Thymus (tissue), 11 donors: ENCODE measurements at regions not wholly inside any gene's neighbourhood (a gene's known extent, or its start where the extent isn't known, plus 50 kb on each side); places are given as distances from the start of the nearest gene placed in this dataset.
"Not testable (repeated sequence)": the region's sequence is repeated elsewhere in the genome, so short reads cannot be mapped to it uniquely, and the experiment has no call there.

Experiments used
- DNase-seq, 9 donors: peaks; one replicate each; pipeline ENCODE4 v3.0.0-alpha.2; 2013; ENCODE audit warnings: low spot score in 9 of 9, low read depth in 6 of 9, missing footprints in 1 of 9
- H3K27ac ChIP-seq, 2 donors: one replicate each; pipeline ENCODE4 v1.5.1; 2013; ENCODE audit warnings: control low read depth in 1 of 2, low read depth in 1 of 2, low read length in 1 of 2, mild to moderate bottlenecking in 1 of 2, moderate library complexity in 1 of 2
- H3K27me3 ChIP-seq, 2 donors: one replicate each; pipeline ENCODE4 v1.5.1; 2013; ENCODE audit warnings: low read length in 1 of 2; ENCODE audit not compliant: control insufficient read depth in 2 of 2, insufficient read depth in 1 of 2
- H3K36me3 ChIP-seq, 2 donors: one replicate each; pipeline ENCODE4 v1.5.1; 2013; ENCODE audit warnings: low read length in 1 of 2, mild to moderate bottlenecking in 1 of 2, moderate library complexity in 1 of 2; ENCODE audit not compliant: control insufficient read depth in 2 of 2, insufficient read depth in 2 of 2
- H3K4me1 ChIP-seq, 2 donors: one replicate each; pipeline ENCODE4 v1.5.1; 2013; ENCODE audit warnings: low read length in 2 of 2; ENCODE audit not compliant: control insufficient read depth in 2 of 2, insufficient read depth in 2 of 2
- H3K4me3 ChIP-seq, 2 donors: one replicate each; pipeline ENCODE4 v1.5.1; 2013; ENCODE audit warnings: low read length in 2 of 2, control low read depth in 1 of 2, mild to moderate bottlenecking in 1 of 2
- H3K9me3 ChIP-seq, 2 donors: one replicate each; pipeline ENCODE4 v1.5.1; 2013; ENCODE audit warnings: low read length in 1 of 2, mild to moderate bottlenecking in 1 of 2; ENCODE audit not compliant: control insufficient read depth in 2 of 2, insufficient read depth in 1 of 2
- WGBS: extraction: QIAGEN DNeasy Blood & Tissue Kit; methylation state at CpG from one replicate; pipeline ENCODE4 v1.1.7; 2013; 5-methylcytosine and 5-hydroxymethylcytosine counted together
- donor health status: healthy.

DNA sequence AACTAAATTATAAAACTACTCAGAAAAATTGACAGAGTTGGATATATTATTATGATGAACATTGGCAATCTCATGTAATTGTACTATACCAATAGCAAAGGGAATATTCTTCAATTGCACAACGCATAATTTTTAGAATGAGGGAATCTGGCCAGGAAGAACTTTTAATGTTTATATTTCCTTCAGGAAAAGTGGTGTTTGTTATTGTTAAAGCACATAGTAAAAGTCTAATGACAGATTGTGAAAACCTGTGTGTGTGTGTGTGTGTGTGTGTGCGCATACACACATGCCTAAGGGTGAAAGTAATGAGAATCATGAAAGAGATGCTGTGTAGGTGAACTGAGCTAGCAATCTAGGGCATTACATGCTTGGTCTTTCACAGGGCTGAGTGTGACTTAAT, 877.7 kb downstream of the SLC6A15 start:
- 46% methylated on average over 2 of the region's 2 CpGs for WGBS
- no peaks in the 10 kb centered on the region for H3K27me3 ChIP-seq
- no peaks in the 10 kb centered on the region for H3K36me3 ChIP-seq
- H3K4me3 ChIP-seq, result no peak overlapping the region
- H3K9me3 ChIP-seq, result peaks cover 0 to 12% of the 10 kb centered on the region in 2 donors
- DNase-seq, result no peak
- no peaks in the 10 kb centered on the region for H3K4me1 ChIP-seq
- no peak overlapping the region for H3K27ac ChIP-seq

DNA sequence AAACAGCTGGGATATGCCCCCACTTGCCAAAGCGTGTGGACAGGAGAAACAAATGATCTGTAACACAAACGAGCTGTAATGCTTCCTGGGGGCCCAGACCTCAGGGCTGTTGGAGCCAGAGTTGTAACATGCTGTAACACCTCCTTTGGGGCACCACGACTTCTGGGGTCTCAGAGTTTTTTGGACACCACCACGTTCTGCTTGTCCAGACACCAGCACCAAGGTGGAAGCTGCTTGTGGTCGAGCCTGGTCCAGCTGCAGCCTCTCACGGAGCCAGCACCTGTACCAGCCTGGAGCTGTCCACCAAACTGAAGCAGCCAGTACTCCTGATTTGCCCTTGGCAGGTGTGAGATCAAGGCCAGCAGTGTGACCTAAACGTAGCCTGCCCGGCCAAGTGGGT, 879.4 kb downstream of the SLC6A15 start:
- no peaks in the 10 kb centered on the region for H3K4me1 ChIP-seq
- H3K4me3 ChIP-seq, result no peak overlapping the region
- H3K36me3 ChIP-seq, result no peaks in the 10 kb centered on the region
- DNase-seq, result no peak
- 88% methylated on average over 8 of the region's 8 CpGs for WGBS
- no peaks in the 10 kb centered on the region for H3K27me3 ChIP-seq
- H3K27ac ChIP-seq, result no peak overlapping the region
- peaks cover 0 to 12% of the 10 kb centered on the region in 2 donors for H3K9me3 ChIP-seq

DNA sequence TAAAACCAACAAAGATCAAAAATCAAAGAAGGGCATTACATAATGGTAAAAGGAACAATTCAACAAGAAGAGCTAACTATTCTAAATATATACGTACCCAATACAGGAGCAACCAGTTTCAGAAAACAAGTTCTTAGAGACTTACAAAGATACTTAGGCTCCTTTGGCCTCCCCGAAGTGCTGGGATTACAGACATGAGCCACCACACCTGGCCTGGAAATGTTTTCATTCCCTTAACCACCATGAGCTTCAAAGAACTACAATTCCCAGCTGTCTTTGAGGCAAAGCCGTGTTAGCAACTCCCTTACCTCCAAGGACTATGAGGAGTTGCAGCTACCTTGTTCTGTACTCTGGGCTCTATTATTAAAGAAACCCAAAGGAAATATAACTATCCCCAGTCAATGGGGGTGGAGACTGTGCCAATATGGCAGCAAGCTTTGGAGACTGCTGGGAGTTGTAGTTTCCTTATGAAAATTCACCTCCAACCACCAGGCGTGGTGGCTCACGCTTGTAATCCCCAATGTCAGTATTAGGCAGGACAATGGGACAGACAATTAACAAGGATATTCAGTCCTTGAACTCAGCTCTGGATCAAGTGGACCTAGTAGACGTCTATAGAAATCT, 893.9 kb downstream of the SLC6A15 start:
- not testable (repeated sequence) for DNase-seq, H3K4me3 ChIP-seq, H3K27ac ChIP-seq, H3K9me3 ChIP-seq, H3K27me3 ChIP-seq, H3K4me1 ChIP-seq, H3K36me3 ChIP-seq
- 89% methylated on average over 6 of the region's 6 CpGs for WGBS

DNA sequence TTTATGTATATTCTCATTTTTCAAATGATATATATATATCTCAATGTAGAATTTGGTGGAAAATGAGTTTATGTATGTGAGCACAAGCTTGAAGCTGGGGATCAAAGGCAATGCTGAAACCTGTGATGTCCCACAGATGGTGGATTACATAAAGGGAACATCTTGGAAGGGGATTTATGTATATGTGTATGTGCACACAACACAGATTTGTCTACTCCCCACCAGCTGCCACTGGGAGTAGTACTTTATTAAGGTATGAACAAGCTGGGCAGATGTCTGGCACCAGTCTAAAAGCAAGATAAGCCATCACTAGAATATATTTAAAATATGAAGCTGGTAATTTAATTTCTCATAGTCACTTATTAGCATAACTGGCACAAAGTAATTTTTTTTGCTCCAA, 895.6 kb downstream of the SLC6A15 start:
- H3K4me1 ChIP-seq, result no peaks in the 10 kb centered on the region
- H3K27me3 ChIP-seq, result no peaks in the 10 kb centered on the region
- H3K9me3 ChIP-seq, result peaks cover 0 to 4% of the 10 kb centered on the region in 2 donors
- H3K27ac ChIP-seq, result no peak overlapping the region
- H3K36me3 ChIP-seq, result no peaks in the 10 kb centered on the region
- H3K4me3 ChIP-seq, result no peak overlapping the region
- no peak for DNase-seq

DNA sequence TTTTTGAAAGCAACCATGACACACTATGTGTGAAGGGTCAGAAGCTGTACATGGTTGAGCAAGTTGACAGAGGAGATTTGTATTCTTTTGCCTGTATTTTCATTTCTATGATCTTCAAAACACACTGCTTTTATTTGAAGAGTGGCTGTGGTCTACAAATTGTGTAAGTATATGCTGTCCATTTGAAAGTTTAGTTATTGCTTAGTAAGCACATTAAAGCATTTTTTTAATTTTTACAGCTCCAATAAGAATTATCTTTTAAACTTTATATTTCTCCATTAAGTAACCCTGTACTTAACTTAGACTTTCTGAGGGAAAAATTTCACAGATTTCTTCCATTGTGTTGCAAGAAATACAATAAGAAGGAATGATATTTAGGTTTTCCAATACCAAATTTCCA, 915.2 kb downstream of the SLC6A15 start:
- Histone ChIP-seq H3K9me3 (peaks cover 0 to 3% of the 10 kb centered on the region in 2 donors), H3K4me1 (no peaks in the 10 kb centered on the region), H3K4me3 (no peak overlapping the region), H3K27me3 (no peaks in the 10 kb centered on the region), H3K36me3 (no peaks in the 10 kb centered on the region), H3K27ac (no peak overlapping the region)
- no peak for DNase-seq

DNA sequence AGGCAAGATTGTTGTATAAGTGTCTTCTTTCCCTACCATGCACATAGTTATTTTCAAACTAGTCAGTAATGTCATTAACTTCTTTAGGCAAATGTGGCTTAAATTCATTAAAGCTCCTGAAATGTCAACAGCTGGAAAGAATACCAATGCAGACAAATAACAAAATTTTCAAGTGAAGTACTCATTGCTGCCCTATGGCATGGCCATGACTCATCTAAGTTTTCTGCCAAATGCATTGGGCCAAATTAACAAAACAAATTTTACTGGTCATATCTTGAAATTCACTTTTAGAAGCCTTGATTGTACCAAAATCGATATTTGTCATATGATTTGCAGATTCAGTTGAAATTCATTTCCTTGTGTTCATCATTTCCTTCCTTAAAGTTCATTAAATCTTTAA, 915.9 kb downstream of the SLC6A15 start:
- WGBS, result 79% methylated on average over 1 of the region's 1 CpG
- Histone ChIP-seq H3K27ac (no peak overlapping the region), H3K9me3 (peaks cover 0 to 3% of the 10 kb centered on the region in 2 donors), H3K4me1 (no peaks in the 10 kb centered on the region), H3K4me3 (no peak overlapping the region), H3K27me3 (no peaks in the 10 kb centered on the region), H3K36me3 (no peaks in the 10 kb centered on the region)
- DNase-seq, result no peak

DNA sequence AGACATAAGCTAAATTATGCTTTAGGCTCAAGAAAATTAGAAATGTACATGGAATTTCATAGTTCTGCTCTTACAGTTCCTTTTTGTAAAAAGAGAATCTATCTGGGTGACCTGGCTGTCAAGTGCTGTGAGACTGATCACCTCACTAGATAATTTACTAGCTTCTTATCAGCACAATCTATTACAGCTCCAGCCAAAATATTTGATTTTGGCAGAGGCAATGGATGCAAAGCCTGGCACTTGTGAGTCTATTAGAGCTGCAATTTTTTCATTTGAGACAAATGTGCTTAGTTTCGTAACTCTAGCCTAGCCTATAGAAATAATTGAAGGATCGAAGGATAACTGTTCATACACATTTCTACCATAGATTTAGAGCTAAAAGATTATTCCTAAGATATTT, 927.5 kb downstream of the SLC6A15 start:
- Histone ChIP-seq H3K4me3 (no peak overlapping the region), H3K27me3 (no peaks in the 10 kb centered on the region), H3K4me1 (no peaks in the 10 kb centered on the region), H3K27ac (no peak overlapping the region), H3K36me3 (no peaks in the 10 kb centered on the region), H3K9me3 (no peaks in the 10 kb centered on the region)
- DNase-seq, result no peak
- 95% methylated on average over 2 of the region's 2 CpGs for WGBS

DNA sequence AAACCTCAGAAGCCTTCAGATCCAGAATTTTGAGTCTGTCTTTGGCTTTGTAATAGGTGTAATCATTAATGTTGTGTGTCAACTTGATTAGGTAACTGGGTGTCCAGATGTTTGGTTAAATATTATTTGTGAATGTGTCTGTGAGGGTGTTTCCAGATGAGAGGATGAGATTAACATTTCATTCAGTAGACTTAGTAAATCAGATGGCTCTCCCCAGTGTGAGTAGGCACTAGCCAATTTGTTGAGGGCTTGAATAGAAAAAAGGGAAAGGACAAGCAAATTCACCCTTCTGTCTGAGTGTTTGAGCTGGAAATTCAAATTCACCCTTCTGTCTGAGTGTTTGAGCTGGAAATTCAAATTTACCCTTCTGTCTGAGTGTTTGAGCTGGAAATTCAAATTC, 932.2 kb downstream of the SLC6A15 start:
- Histone ChIP-seq H3K4me1 (no peaks in the 10 kb centered on the region), H3K9me3 (no peaks in the 10 kb centered on the region), H3K27me3 (no peaks in the 10 kb centered on the region), H3K4me3 (no peak overlapping the region), H3K36me3 (no peaks in the 10 kb centered on the region), H3K27ac (no peak overlapping the region)
- DNase-seq, result no peak

DNA sequence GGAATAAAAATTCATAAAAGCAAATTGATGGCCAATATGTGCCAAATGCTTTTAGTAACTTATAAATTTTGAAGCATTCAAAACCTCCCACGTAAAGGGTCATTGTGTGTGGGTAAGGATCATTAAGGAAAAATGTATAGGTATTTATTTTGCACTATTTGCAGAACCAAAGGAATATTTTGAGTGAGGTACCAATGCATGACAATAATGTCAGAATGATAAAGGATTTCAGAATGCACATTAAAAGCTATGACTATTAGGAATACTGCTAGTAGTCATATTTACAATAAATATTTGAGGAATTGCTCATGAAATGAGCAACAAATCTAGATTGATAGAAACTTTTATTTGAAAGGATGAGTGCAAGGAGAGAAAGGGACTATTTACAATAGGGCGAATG, 932.8 kb downstream of the SLC6A15 start:
- H3K9me3 ChIP-seq, result no peaks in the 10 kb centered on the region
- DNase-seq, result no peak
- no peaks in the 10 kb centered on the region for H3K27me3 ChIP-seq
- H3K4me1 ChIP-seq, result no peaks in the 10 kb centered on the region
- no peak overlapping the region for H3K4me3 ChIP-seq
- WGBS, result 87% methylated on average over 2 of the region's 2 CpGs
- H3K36me3 ChIP-seq, result no peaks in the 10 kb centered on the region
- no peak overlapping the region for H3K27ac ChIP-seq

DNA sequence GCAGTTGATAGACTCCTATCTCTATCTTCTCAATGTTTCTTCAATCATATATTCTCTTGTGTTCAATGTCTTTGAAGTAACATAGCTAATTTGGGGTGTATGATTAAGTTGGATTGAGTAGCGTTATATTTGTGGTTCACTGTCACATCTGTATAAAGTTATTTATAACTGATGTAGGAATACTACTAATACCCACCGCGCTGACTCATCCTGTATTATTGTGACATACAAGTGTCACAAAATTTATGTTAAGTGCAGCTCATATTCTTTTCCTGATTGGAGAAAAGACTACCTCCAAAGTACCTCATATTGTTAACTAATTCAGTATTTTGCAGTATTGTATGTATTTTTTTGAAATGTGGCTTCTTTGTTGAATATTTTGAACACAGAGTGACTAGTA, 940.8 kb downstream of the SLC6A15 start:
- DNase-seq, result no peak
- no peaks in the 10 kb centered on the region for H3K27me3 ChIP-seq
- 94% methylated on average over 3 of the region's 3 CpGs for whole genome bisulfite sequencing

More for the DNA sequence above, 940.8 kb downstream of the SLC6A15 start:
- Histone ChIP-seq H3K27ac (no peak overlapping the region), H3K9me3 (no peaks in the 10 kb centered on the region), H3K4me1 (no peaks in the 10 kb centered on the region), H3K36me3 (no peaks in the 10 kb centered on the region), H3K4me3 (no peak overlapping the region)
